ENCODE measurements at regions not wholly inside any gene's neighbourhood (a gene's known extent, or its start where the extent isn't known, plus 50 kb on each side); places are given as distances from the start of the nearest gene placed in this dataset.

GRCh38 chr3:80580146-80580545 is 812.3 kb upstream of the ROBO1 start:
- no peaks in the 10 kb centered on the region for H3K27me3 Mint-ChIP-seq
- DNase-seq, result no peak
- peaks cover 6% of the 10 kb centered on the region for H3K9me3 Mint-ChIP-seq
- H3K4me1 Mint-ChIP-seq, result no peaks in the 10 kb centered on the region
- no peak overlapping the region for H3K4me3 Mint-ChIP-seq
- CTCF ChIA-PET, result no interaction called here
- no peaks in the 10 kb centered on the region for H3K36me3 Mint-ChIP-seq
- H3K27ac Mint-ChIP-seq, result no peak overlapping the region

GRCh38 chr3:80564391-80564790 is 796.6 kb upstream of the ROBO1 start:
- no peaks in the 10 kb centered on the region for H3K36me3 Mint-ChIP-seq
- no peak overlapping the region for H3K27ac Mint-ChIP-seq
- H3K27me3 Mint-ChIP-seq, result no peaks in the 10 kb centered on the region
- peaks cover 16% of the 10 kb centered on the region for H3K9me3 Mint-ChIP-seq
- CTCF ChIA-PET, result no interaction called here
- no peak overlapping the region for H3K4me3 Mint-ChIP-seq
- no peaks in the 10 kb centered on the region for H3K4me1 Mint-ChIP-seq
- no peak for DNase-seq

- Mint-ChIP-seq H3K27ac (no peak overlapping the region), H3K36me3 (no peaks in the 10 kb centered on the region), H3K4me1 (no peaks in the 10 kb centered on the region), H3K4me3 (no peak overlapping the region), H3K9me3 (peaks cover 13% of the 10 kb centered on the region), H3K27me3 (no peaks in the 10 kb centered on the region)
- no peak for DNase-seq
- CTCF ChIA-PET, result no interaction called here
Observed at GRCh38 chr3:80559701-80560100, 791.9 kb upstream of the ROBO1 start.

DNA sequence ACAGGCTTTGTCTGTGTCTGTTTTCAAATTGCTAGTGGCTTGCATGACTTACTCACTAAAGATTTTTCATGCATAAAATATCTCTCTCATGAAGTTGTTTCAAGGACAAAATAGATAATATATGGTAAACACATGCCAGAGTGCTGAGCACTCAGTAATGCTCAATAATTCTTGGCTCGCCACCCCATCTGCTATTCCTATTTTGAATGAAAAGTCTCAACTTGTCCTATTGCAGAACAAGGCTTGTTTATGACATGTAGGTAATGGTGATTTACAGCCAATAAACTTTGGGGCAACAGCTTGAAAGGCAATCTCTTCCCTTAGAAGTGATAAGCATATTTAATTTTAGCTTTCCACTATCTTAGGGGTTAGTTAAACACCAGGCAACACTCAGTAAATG is 789.0 kb upstream of the ROBO1 start:
- H3K27ac Mint-ChIP-seq, result no peak overlapping the region
- no peaks in the 10 kb centered on the region for H3K36me3 Mint-ChIP-seq
- no peak overlapping the region for H3K4me3 Mint-ChIP-seq
- no peaks in the 10 kb centered on the region for H3K4me1 Mint-ChIP-seq
- CTCF ChIA-PET, result no interaction called here
- DNase-seq, result no peak
- no peaks in the 10 kb centered on the region for H3K27me3 Mint-ChIP-seq
- peaks cover 18% of the 10 kb centered on the region for H3K9me3 Mint-ChIP-seq

- Mint-ChIP-seq H3K4me3 (no peak overlapping the region), H3K36me3 (no peaks in the 10 kb centered on the region), H3K27me3 (no peaks in the 10 kb centered on the region), H3K4me1 (no peaks in the 10 kb centered on the region), H3K9me3 (peaks cover 7% of the 10 kb centered on the region), H3K27ac (no peak overlapping the region)
- CTCF ChIA-PET, result no interaction called here
- DNase-seq, result no peak
Observed at GRCh38 chr3:80554304-80554703, 786.5 kb upstream of the ROBO1 start.

GRCh38 chr3:80553211-80553610 is 785.4 kb upstream of the ROBO1 start:
- no peak overlapping the region for H3K4me3 Mint-ChIP-seq
- no peaks in the 10 kb centered on the region for H3K36me3 Mint-ChIP-seq
- no peak for DNase-seq
- CTCF ChIA-PET, result no interaction called here
- no peaks in the 10 kb centered on the region for H3K27me3 Mint-ChIP-seq
- no peak overlapping the region for H3K27ac Mint-ChIP-seq
- no peaks in the 10 kb centered on the region for H3K4me1 Mint-ChIP-seq
- peaks cover 5% of the 10 kb centered on the region for H3K9me3 Mint-ChIP-seq

- CTCF ChIA-PET, result no interaction called here
- Mint-ChIP-seq H3K4me3 (no peak overlapping the region), H3K27me3 (no peaks in the 10 kb centered on the region), H3K36me3 (no peaks in the 10 kb centered on the region), H3K4me1 (no peaks in the 10 kb centered on the region), H3K27ac (no peak overlapping the region), H3K9me3 (peaks cover 7% of the 10 kb centered on the region)
- no peak for DNase-seq
Observed at GRCh38 chr3:80550174-80550573, 782.4 kb upstream of the ROBO1 start.

- Mint-ChIP-seq H3K36me3 (no peaks in the 10 kb centered on the region), H3K4me3 (no peak overlapping the region), H3K27ac (no peak overlapping the region), H3K4me1 (no peaks in the 10 kb centered on the region), H3K9me3 (peaks cover 7% of the 10 kb centered on the region), H3K27me3 (no peaks in the 10 kb centered on the region)
- CTCF ChIA-PET, result no interaction called here
- DNase-seq, result no peak
Observed at GRCh38 chr3:80549173-80549572, 781.4 kb upstream of the ROBO1 start.

DNA sequence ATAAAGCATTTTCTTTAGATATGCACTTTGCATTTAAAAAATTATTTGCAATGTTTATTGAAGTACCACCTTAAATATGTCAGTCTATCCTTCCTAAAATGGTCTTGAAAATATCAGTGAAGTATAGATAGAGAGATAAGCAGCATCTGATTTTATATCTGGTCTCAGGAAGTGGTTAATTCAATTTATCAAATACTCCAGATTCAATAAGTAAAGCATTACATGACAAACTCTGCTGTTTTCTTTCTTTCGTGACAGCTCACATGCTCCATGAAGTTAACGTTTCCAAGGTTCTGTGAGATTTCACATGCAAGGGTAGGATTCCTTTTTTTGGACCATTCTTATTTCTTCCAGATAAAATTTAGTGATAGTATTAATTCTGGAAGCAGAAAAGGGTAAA is 775.4 kb upstream of the ROBO1 start:
- CTCF ChIA-PET, result no interaction called here
- Mint-ChIP-seq H3K27me3 (no peaks in the 10 kb centered on the region), H3K9me3 (peaks cover 8% of the 10 kb centered on the region), H3K36me3 (no peaks in the 10 kb centered on the region), H3K4me1 (no peaks in the 10 kb centered on the region), H3K4me3 (no peak overlapping the region), H3K27ac (no peak overlapping the region)
- DNase-seq, result no peak

DNA sequence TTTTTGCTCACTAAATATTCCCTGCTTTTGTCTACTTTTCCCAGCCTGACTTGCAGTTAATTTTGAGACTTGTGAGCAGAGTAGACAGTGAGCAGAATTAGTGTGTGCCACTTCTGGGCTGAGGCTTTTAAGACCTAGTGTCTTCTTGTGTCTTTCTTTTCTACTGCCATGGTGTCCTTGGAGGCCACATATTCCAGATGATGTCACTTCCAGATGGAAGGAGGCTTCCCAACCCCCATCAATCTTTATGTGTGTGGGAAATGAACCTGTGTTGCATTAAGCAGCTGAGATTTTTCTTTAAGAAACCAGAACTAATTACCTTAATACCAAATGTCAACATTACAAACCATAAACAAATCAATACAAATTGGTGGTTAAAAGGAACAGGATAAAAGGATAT is 774.7 kb upstream of the ROBO1 start:
- Mint-ChIP-seq H3K27ac (no peak overlapping the region), H3K4me1 (no peaks in the 10 kb centered on the region), H3K36me3 (no peaks in the 10 kb centered on the region), H3K9me3 (peaks cover 8% of the 10 kb centered on the region), H3K4me3 (no peak overlapping the region), H3K27me3 (no peaks in the 10 kb centered on the region)
- DNase-seq, result no peak
- CTCF ChIA-PET, result no interaction called here

GRCh38 chr3:80537680-80538079 is 769.9 kb upstream of the ROBO1 start:
- Mint-ChIP-seq H3K27me3 (no peaks in the 10 kb centered on the region), H3K4me3 (no peak overlapping the region), H3K36me3 (no peaks in the 10 kb centered on the region), H3K27ac (no peak overlapping the region), H3K9me3 (peaks cover 13% of the 10 kb centered on the region), H3K4me1 (no peaks in the 10 kb centered on the region)
- CTCF ChIA-PET, result no interaction called here
- no peak for DNase-seq

GRCh38 chr3:80535286-80535685 is 767.5 kb upstream of the ROBO1 start:
- CTCF ChIA-PET, result no interaction called here
- Mint-ChIP-seq H3K27me3 (no peaks in the 10 kb centered on the region), H3K4me3 (no peak overlapping the region), H3K4me1 (no peaks in the 10 kb centered on the region), H3K27ac (no peak overlapping the region), H3K36me3 (no peaks in the 10 kb centered on the region), H3K9me3 (peaks cover 11% of the 10 kb centered on the region)
- DNase-seq, result no peak

GRCh38 chr3:80533553-80533952 is 765.8 kb upstream of the ROBO1 start:
- Mint-ChIP-seq H3K9me3 (peaks cover 12% of the 10 kb centered on the region), H3K4me1 (no peaks in the 10 kb centered on the region), H3K4me3 (no peak overlapping the region), H3K36me3 (no peaks in the 10 kb centered on the region), H3K27ac (no peak overlapping the region), H3K27me3 (no peaks in the 10 kb centered on the region)
- no peak for DNase-seq
- CTCF ChIA-PET, result no interaction called here

DNA sequence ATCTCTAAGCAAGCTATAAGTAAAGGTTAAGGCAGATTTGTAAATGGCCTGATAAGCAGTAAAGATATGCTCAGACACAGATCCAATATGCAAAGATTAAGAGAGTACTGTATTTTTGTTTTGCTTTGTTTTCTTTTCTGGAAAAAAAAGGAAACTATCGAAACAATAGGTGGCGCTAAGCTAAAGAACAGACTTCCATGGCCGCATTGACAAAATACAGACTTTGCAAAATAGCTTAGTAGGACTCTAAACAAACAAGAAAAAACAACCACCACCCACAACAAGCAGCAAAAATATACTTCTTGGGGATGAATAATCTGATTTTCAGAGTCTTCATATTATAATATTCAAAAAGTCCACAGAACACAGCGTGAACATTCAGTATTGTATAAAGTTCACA is 758.4 kb upstream of the ROBO1 start:
- DNase-seq, result no peak
- H3K27ac Mint-ChIP-seq, result no peak overlapping the region
- peaks cover 11% of the 10 kb centered on the region for H3K9me3 Mint-ChIP-seq
- CTCF ChIA-PET, result no interaction called here
- H3K36me3 Mint-ChIP-seq, result no peaks in the 10 kb centered on the region
- no peaks in the 10 kb centered on the region for H3K27me3 Mint-ChIP-seq
- no peaks in the 10 kb centered on the region for H3K4me1 Mint-ChIP-seq
- no peak overlapping the region for H3K4me3 Mint-ChIP-seq

- Mint-ChIP-seq H3K4me3 (no peak overlapping the region), H3K27ac (no peak overlapping the region), H3K36me3 (no peaks in the 10 kb centered on the region), H3K4me1 (no peaks in the 10 kb centered on the region), H3K27me3 (no peaks in the 10 kb centered on the region), H3K9me3 (peaks cover 13% of the 10 kb centered on the region)
- CTCF ChIA-PET, result no interaction called here
- no peak for DNase-seq
Observed at GRCh38 chr3:80521081-80521480, 753.3 kb upstream of the ROBO1 start.

GRCh38 chr3:80519436-80519835 is 751.6 kb upstream of the ROBO1 start:
- H3K36me3 Mint-ChIP-seq, result no peaks in the 10 kb centered on the region
- H3K27ac Mint-ChIP-seq, result no peak overlapping the region
- CTCF ChIA-PET, result no interaction called here
- H3K9me3 Mint-ChIP-seq, result peaks cover 9% of the 10 kb centered on the region
- H3K4me3 Mint-ChIP-seq, result no peak overlapping the region
- H3K4me1 Mint-ChIP-seq, result no peaks in the 10 kb centered on the region
- no peak for DNase-seq
- no peaks in the 10 kb centered on the region for H3K27me3 Mint-ChIP-seq

Data from activated naive CD4-positive, alpha-beta T cell treated with anti-CD3 and anti-CD28 coated beads, Interleukin-2, amount 10 ng/mL, durations not matched to agents 7 days and 5 days (primary cell).